ENCODE measurements at regions not wholly inside any gene's neighbourhood (a gene's known extent, or its start where the extent isn't known, plus 50 kb on each side); places are given as distances from the start of the nearest gene placed in this dataset. TPM values are rescaled to one million over a fixed set of nuclear protein-coding genes. Genes with fewer than 3 reads are reported as not detected.
"Not testable (repeated sequence)": the region's sequence is repeated elsewhere in the genome, so short reads cannot be mapped to it uniquely, and the experiment has no call there.

- H3K9me2 ChIP-seq (ENCODE audit: insufficient read depth, low read length); H3K79me2 ChIP-seq (ENCODE audit: insufficient read depth, low read depth, low read length); H3K4me1 ChIP-seq (ENCODE audit: insufficient read depth, low read length, poor library complexity, severe bottlenecking); POLR2A ChIA-PET; H2AFZ ChIP-seq (ENCODE audit: low read length); H3K9me3 ChIP-seq (ENCODE audit: low read length); CTCF ChIA-PET (ENCODE audit: unreplicated experiment); H3K4me2 ChIP-seq (ENCODE audit: low read length); BruUV-seq (replicated peaks); DNase-seq (ENCODE audit: low spot score); H3K4me3 ChIP-seq (ENCODE audit: low read depth, low read length, poor library complexity, severe bottlenecking); intact Hi-C loops (cut with micrococcal nuclease; ENCODE audit: unreplicated experiment); H3K27ac ChIP-seq (ENCODE audit: low read depth, low read length, poor library complexity, severe bottlenecking); H3K36me3 ChIP-seq (ENCODE audit: insufficient read depth, low read length); H4K20me1 ChIP-seq (ENCODE audit: insufficient read depth, low read length): not testable (repeated sequence)
Observed at GRCh38 chr13:18597940-18598339, 583.7 kb downstream of the TUBA3C start.

DNA sequence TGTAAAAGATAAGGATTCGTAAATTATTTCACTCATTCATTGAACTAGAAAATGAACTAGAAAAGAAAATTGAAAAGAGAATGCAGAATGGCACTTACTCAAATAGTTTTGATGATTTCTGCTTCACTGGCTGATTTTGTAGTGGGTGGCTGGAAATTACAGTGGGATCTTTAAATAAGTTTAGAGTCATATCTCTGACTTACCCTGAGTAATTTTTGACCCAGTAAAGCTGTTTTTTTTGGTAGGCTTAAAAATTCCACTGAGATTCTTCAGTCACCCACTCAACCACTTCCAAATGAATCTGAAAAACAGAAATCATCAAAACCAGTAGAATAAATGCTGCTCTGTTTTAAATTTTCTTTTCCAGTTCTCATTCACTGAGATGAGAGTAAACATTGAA is 604.5 kb downstream of the TUBA3C start:
- H3K4me3 ChIP-seq (ENCODE audit: low read depth, low read length, poor library complexity, severe bottlenecking); H3K36me3 ChIP-seq (ENCODE audit: insufficient read depth, low read length); POLR2A ChIA-PET; H3K9me2 ChIP-seq (ENCODE audit: insufficient read depth, low read length); H2AFZ ChIP-seq (ENCODE audit: low read length); H3K4me2 ChIP-seq (ENCODE audit: low read length); H3K27ac ChIP-seq (ENCODE audit: low read depth, low read length, poor library complexity, severe bottlenecking); H3K79me2 ChIP-seq (ENCODE audit: insufficient read depth, low read depth, low read length); H3K4me1 ChIP-seq (ENCODE audit: insufficient read depth, low read length, poor library complexity, severe bottlenecking); DNase-seq (ENCODE audit: low spot score); BruUV-seq (replicated peaks); CTCF ChIA-PET (ENCODE audit: unreplicated experiment); intact Hi-C loops (cut with micrococcal nuclease; ENCODE audit: unreplicated experiment); H4K20me1 ChIP-seq (ENCODE audit: insufficient read depth, low read length); H3K9me3 ChIP-seq (ENCODE audit: low read length): not testable (repeated sequence)

- H3K36me3 ChIP-seq (ENCODE audit: insufficient read depth, low read length); H3K9me2 ChIP-seq (ENCODE audit: insufficient read depth, low read length); H3K4me1 ChIP-seq (ENCODE audit: insufficient read depth, low read length, poor library complexity, severe bottlenecking); H3K79me2 ChIP-seq (ENCODE audit: insufficient read depth, low read depth, low read length); H3K4me3 ChIP-seq (ENCODE audit: low read depth, low read length, poor library complexity, severe bottlenecking); H3K9me3 ChIP-seq (ENCODE audit: low read length); intact Hi-C loops (cut with micrococcal nuclease; ENCODE audit: unreplicated experiment); BruUV-seq (replicated peaks); DNase-seq (ENCODE audit: low spot score); H3K27ac ChIP-seq (ENCODE audit: low read depth, low read length, poor library complexity, severe bottlenecking); POLR2A ChIA-PET; H4K20me1 ChIP-seq (ENCODE audit: insufficient read depth, low read length); H3K4me2 ChIP-seq (ENCODE audit: low read length); H2AFZ ChIP-seq (ENCODE audit: low read length); CTCF ChIA-PET (ENCODE audit: unreplicated experiment): not testable (repeated sequence)
Observed at GRCh38 chr13:18567890-18568289, 613.7 kb downstream of the TUBA3C start.

Small RNAs in the stretch of these regions (small RNA-seq; reads per million reads assigned to genes)
- gene LINC00328-2P (not detected), gene RNA5SP24 (not detected), gene RNU6-55P (not detected), gene RNU6-76P (not detected)

Measured in OCI-LY7 (cell line).